HEK293T (cell line): ENCODE measurements at regions not wholly inside any gene's neighbourhood (a gene's known extent, or its start where the extent isn't known, plus 50 kb on each side); places are given as distances from the start of the nearest gene placed in this dataset.

ENCODE experiments used
- BHLHE40 ChIP-seq: fragments of 450-650 bp; IDR thresholded peaks from 2 replicates; pipeline ENCODE4 v1.6.1; 2016; ENCODE audit warnings: mild to moderate bottlenecking, moderate library complexity, borderline replicate concordance
- ELF4 ChIP-seq: fragments of 450-650 bp; IDR thresholded peaks from 2 replicates; pipeline ENCODE4 v1.6.1; 2017; ENCODE audit warnings: antibody characterized with exemption
- FOXA1 ChIP-seq: fragments of 450-650 bp; IDR thresholded peaks from 2 replicates; pipeline ENCODE4 v1.6.1; 2016; ENCODE audit warnings: mild to moderate bottlenecking
- FOXK2 ChIP-seq: fragments of 450-650 bp; IDR thresholded peaks from 2 replicates; pipeline ENCODE4 v1.6.1; 2016; ENCODE audit warnings: mild to moderate bottlenecking
- FOXM1 ChIP-seq: fragments of 450-650 bp; IDR thresholded peaks from 2 replicates; pipeline ENCODE4 v1.6.1; 2017; ENCODE audit warnings: mild to moderate bottlenecking, borderline replicate concordance
- HDGF ChIP-seq: fragments of 450-650 bp; IDR thresholded peaks from 2 replicates; pipeline ENCODE4 v1.6.1; 2017; ENCODE audit warnings: antibody characterized with exemption, borderline replicate concordance
- L3MBTL2 ChIP-seq: fragments of 450-650 bp; conservative IDR thresholded peaks from 2 replicates; pipeline ENCODE4 v1.6.1; 2016; ENCODE audit warnings: mild to moderate bottlenecking
- NFRKB ChIP-seq: fragments of 450-650 bp; IDR thresholded peaks from 2 replicates; pipeline ENCODE4 v1.6.1; 2016; ENCODE audit warnings: mild to moderate bottlenecking, moderate library complexity
- SP1 ChIP-seq: fragments of 450-650 bp; IDR thresholded peaks from 2 replicates; pipeline ENCODE4 v1.6.1; 2017
- TARDBP ChIP-seq: fragments of 450-650 bp; IDR thresholded peaks from 2 replicates; pipeline ENCODE4 v1.6.1; 2016
- ZNF384 ChIP-seq: fragments of 450-650 bp; IDR thresholded peaks from 2 replicates; pipeline ENCODE4 v1.6.1; 2016
- TF ChIP-seq, protein P1 (sequence below): fragments of 450-650 bp; IDR thresholded peaks from 2 replicates; pipeline ENCODE4 v1.6.1; 2016

DNA sequence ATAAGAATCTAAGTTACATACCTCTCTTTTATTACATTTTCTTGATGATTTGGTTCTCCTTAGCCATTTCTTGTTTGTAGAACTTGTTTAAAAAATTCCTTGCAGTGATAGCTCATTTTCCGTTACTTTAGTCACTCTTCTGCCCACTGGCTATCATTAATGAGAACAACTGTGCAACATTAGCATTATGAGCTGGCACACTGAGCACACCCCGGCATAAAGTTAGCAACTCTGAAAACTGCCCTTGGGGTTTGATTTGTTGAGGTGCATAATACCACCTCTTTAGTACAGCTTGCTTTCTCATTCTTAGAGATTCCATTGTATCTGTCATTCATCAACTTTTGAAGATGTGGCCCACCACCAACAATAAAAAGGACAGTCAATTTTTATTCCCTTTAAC is 87.6 kb upstream of the ADCY1 start:
- TF ChIP-seq TARDBP (no peak), NFRKB (no peak), FOXA1 (no peak), BHLHE40 (no peak), HDGF (no peak), SP1 (no peak), L3MBTL2 (no peak), FOXK2 (no peak), ZNF384 (no peak), ELF4 (no peak), FOXM1 (no peak)
- TF ChIP-seq, protein P1, sequence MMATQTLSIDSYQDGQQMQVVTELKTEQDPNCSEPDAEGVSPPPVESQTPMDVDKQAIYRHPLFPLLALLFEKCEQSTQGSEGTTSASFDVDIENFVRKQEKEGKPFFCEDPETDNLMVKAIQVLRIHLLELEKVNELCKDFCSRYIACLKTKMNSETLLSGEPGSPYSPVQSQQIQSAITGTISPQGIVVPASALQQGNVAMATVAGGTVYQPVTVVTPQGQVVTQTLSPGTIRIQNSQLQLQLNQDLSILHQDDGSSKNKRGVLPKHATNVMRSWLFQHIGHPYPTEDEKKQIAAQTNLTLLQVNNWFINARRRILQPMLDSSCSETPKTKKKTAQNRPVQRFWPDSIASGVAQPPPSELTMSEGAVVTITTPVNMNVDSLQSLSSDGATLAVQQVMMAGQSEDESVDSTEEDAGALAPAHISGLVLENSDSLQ, result no peak
